ENCODE measurements at regions not wholly inside any gene's neighbourhood (a gene's known extent, or its start where the extent isn't known, plus 50 kb on each side); places are given as distances from the start of the nearest gene placed in this dataset.

GRCh38 chr6:28598757-28599686 lies 73.3 kb downstream of the GPX5 start:
- intact Hi-C loops (cut with DNase I) = no loop called here
- no peaks in the 10 kb centered on the region for H3K4me1 ChIP-seq
- no peak for ATAC-seq
- H3K36me3 ChIP-seq = no peaks in the 10 kb centered on the region
- H3K4me3 ChIP-seq = no peak overlapping the region
- peaks cover 0 to 2% of the 10 kb centered on the region in 2 donors for H3K9me3 ChIP-seq
- H3K27ac ChIP-seq = no peak overlapping the region
- peaks cover 0 to 37% of the 10 kb centered on the region in 2 donors for H3K27me3 ChIP-seq
- no peak for DNase-seq
- no peak for TF ChIP-seq CTCF (IDR thresholded peaks at IDR 0.05)

GRCh38 chr6:28600245-28600644 lies 74.6 kb downstream of the GPX5 start:
- no peak for TF ChIP-seq CTCF (IDR thresholded peaks at IDR 0.05)
- no peaks in the 10 kb centered on the region for H3K4me1 ChIP-seq
- H3K9me3 ChIP-seq = peaks cover 0 to 2% of the 10 kb centered on the region in 2 donors
- intact Hi-C loops (cut with DNase I) = no loop called here
- H3K36me3 ChIP-seq = no peaks in the 10 kb centered on the region
- no peak overlapping the region for H3K27ac ChIP-seq
- peaks cover 0 to 43% of the 10 kb centered on the region in 2 donors for H3K27me3 ChIP-seq
- no peak overlapping the region for H3K4me3 ChIP-seq
- ATAC-seq (no peak), DNase-seq (no peak)

GRCh38 chr6:28603891-28604290 lies 78.2 kb downstream of the GPX5 start:
- no peak overlapping the region for H3K27ac ChIP-seq
- no peaks in the 10 kb centered on the region for H3K36me3 ChIP-seq
- DNase-seq = no peak
- H3K4me1 ChIP-seq = no peaks in the 10 kb centered on the region
- ATAC-seq = no peak
- TF ChIP-seq CTCF (IDR thresholded peaks at IDR 0.05) = no peak
- H3K4me3 ChIP-seq = no peak overlapping the region
- no peaks in the 10 kb centered on the region for H3K9me3 ChIP-seq
- peaks cover 3 to 56% of the 10 kb centered on the region in 2 donors for H3K27me3 ChIP-seq
- intact Hi-C loops (cut with DNase I) = no loop called here

- Histone ChIP-seq H3K27me3 (peaks cover 6 to 75% of the 10 kb centered on the region in 2 donors), H3K36me3 (no peaks in the 10 kb centered on the region), H3K27ac (no peak overlapping the region), H3K4me1 (no peaks in the 10 kb centered on the region), H3K4me3 (no peak overlapping the region), H3K9me3 (no peaks in the 10 kb centered on the region)
- intact Hi-C loops (cut with DNase I) = no loop called here
- peak in 2 of 4 donors; percentile 82 to 87 for DNase-seq
- TF ChIP-seq CTCF (IDR thresholded peaks at IDR 0.05) = no peak
- ATAC-seq = peak; percentile 42
These were observed 81.0 kb downstream of the GPX5 start for GRCh38 chr6:28606424-28607391.

DNA sequence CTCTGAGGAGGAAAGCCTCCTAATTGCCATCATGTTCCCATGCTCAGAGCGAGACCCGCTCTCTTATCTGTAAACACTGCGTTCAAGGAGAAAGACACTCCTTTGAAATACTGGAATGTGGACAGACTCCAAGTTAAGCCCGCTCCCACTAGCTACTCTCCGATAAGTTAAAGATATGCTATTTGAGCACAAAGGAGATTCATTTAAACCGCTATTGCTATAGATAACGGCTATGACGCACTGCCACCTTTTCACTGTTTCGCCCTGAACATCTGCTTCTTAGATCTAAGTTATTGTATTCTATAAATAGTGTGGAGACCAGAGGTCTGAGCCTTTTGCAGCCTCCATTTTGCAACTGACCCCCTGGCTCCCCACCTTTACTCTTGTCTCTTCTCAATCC lies 82.3 kb downstream of the GPX5 start:
- no peak overlapping the region for H3K4me3 ChIP-seq
- no peak for TF ChIP-seq CTCF (IDR thresholded peaks at IDR 0.05)
- intact Hi-C loops (cut with DNase I) = no loop called here
- ATAC-seq = no peak
- H3K9me3 ChIP-seq = no peaks in the 10 kb centered on the region
- H3K27ac ChIP-seq = no peak overlapping the region
- H3K36me3 ChIP-seq = no peaks in the 10 kb centered on the region
- DNase-seq = no peak
- H3K4me1 ChIP-seq = no peaks in the 10 kb centered on the region
- peaks cover 7 to 75% of the 10 kb centered on the region in 2 donors for H3K27me3 ChIP-seq
